ENCODE measurements at regions not wholly inside any gene's neighbourhood (a gene's known extent, or its start where the extent isn't known, plus 50 kb on each side); places are given as distances from the start of the nearest gene placed in this dataset.
"Not testable (repeated sequence)": the region's sequence is repeated elsewhere in the genome, so short reads cannot be mapped to it uniquely, and the experiment has no call there.

DNA sequence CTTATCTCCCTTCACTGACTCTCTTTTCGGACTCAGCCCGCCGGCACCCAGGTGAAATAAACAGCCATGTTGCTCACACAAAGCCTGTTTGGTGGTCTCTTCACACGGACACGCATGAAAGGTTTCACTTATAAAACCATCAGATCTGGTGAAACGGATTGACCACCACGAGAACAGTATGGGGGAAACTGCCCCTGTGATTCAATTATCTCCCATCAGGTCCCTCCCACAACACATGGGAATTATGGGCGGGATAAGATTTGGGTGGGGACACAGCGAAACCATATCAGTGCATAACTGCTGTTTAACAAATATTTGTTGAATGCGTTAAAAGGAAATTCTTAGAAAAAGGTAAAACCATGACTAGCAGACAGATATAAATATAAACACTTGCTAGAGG, 464.4 kb downstream of the AJAP1 start:
- TF ChIP-seq, protein P1, sequence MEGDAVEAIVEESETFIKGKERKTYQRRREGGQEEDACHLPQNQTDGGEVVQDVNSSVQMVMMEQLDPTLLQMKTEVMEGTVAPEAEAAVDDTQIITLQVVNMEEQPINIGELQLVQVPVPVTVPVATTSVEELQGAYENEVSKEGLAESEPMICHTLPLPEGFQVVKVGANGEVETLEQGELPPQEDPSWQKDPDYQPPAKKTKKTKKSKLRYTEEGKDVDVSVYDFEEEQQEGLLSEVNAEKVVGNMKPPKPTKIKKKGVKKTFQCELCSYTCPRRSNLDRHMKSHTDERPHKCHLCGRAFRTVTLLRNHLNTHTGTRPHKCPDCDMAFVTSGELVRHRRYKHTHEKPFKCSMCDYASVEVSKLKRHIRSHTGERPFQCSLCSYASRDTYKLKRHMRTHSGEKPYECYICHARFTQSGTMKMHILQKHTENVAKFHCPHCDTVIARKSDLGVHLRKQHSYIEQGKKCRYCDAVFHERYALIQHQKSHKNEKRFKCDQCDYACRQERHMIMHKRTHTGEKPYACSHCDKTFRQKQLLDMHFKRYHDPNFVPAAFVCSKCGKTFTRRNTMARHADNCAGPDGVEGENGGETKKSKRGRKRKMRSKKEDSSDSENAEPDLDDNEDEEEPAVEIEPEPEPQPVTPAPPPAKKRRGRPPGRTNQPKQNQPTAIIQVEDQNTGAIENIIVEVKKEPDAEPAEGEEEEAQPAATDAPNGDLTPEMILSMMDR (IDR thresholded peaks at IDR 0.05; ENCODE audit: poor library complexity, severe bottlenecking): not testable (repeated sequence)
- TF ChIP-seq, protein P2, sequence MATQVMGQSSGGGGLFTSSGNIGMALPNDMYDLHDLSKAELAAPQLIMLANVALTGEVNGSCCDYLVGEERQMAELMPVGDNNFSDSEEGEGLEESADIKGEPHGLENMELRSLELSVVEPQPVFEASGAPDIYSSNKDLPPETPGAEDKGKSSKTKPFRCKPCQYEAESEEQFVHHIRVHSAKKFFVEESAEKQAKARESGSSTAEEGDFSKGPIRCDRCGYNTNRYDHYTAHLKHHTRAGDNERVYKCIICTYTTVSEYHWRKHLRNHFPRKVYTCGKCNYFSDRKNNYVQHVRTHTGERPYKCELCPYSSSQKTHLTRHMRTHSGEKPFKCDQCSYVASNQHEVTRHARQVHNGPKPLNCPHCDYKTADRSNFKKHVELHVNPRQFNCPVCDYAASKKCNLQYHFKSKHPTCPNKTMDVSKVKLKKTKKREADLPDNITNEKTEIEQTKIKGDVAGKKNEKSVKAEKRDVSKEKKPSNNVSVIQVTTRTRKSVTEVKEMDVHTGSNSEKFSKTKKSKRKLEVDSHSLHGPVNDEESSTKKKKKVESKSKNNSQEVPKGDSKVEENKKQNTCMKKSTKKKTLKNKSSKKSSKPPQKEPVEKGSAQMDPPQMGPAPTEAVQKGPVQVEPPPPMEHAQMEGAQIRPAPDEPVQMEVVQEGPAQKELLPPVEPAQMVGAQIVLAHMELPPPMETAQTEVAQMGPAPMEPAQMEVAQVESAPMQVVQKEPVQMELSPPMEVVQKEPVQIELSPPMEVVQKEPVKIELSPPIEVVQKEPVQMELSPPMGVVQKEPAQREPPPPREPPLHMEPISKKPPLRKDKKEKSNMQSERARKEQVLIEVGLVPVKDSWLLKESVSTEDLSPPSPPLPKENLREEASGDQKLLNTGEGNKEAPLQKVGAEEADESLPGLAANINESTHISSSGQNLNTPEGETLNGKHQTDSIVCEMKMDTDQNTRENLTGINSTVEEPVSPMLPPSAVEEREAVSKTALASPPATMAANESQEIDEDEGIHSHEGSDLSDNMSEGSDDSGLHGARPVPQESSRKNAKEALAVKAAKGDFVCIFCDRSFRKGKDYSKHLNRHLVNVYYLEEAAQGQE (IDR thresholded peaks at IDR 0.05; ENCODE audit: borderline replicate concordance): not testable (repeated sequence)
- not testable (repeated sequence) for TF ChIP-seq TAF1 (IDR thresholded peaks at IDR 0.05; ENCODE audit: low read depth); POLR2AphosphoS5 (IDR thresholded peaks at IDR 0.05)
